H1 (cell line): ENCODE measurements at regions not wholly inside any gene's neighbourhood (a gene's known extent, or its start where the extent isn't known, plus 50 kb on each side); places are given as distances from the start of the nearest gene placed in this dataset.

Experiments
- CTCF ChIA-PET: fragments of 300-600 bp; sonication (Branson Sonifier 250); formaldehyde crosslinking; loops from one replicate; lab custom pipeline; 2021; ENCODE audit not compliant: partially characterized antibody; lab: Charles Lee
- POLR2A ChIA-PET: fragments of 300-600 bp; sonication (Branson Sonifier 250); formaldehyde crosslinking; loops from one replicate; lab custom pipeline; 2021; ENCODE audit warnings: inconsistent platforms; ENCODE audit not compliant: partially characterized antibody; lab: Charles Lee
- DNase-seq, 2 experiments: peaks; one replicate each; pipeline versions ENCODE4 v3.0.0 to v3.0.0-alpha.2; 2010 to 2022; ENCODE audit warnings: low spot score in 2 of 2, low read depth in 1 of 2, mixed read lengths in 1 of 2
- FAIRE-seq: peaks from 2 replicates; lab custom pipeline; 2011; peaks lifted over from hg19 to GRCh38; lab: Jason Lieb, UNC
- H2AFZ ChIP-seq: 2 replicates; pipeline ENCODE4 v1.8.1; 2012; ENCODE audit warnings: low read length, inconsistent platforms
- H2AK5ac ChIP-seq: 2 replicates; pipeline ENCODE4 v1.6.1; 2013; ENCODE audit warnings: low read depth, low read length
- H2BK120ac ChIP-seq: replicated peaks from 2 replicates; pipeline ENCODE3; 2013; ENCODE audit warnings: low read depth, low read length, inconsistent platforms
- H2BK12ac ChIP-seq: 2 replicates; pipeline ENCODE4 v1.6.1; 2013; ENCODE audit warnings: low read depth, low read length
- H2BK15ac ChIP-seq: 2 replicates; pipeline ENCODE4 v1.6.1; 2013; ENCODE audit warnings: low read length
- H2BK20ac ChIP-seq: 2 replicates; pipeline ENCODE4 v1.6.1; 2013; ENCODE audit warnings: low read length
- H2BK5ac ChIP-seq: 2 replicates; pipeline ENCODE4 v1.6.1; 2013; ENCODE audit warnings: low read depth, low read length
- H3K14ac ChIP-seq: 2 replicates; pipeline ENCODE4 v1.6.1; 2013; ENCODE audit warnings: inconsistent platforms; ENCODE audit not compliant: insufficient read length
- H3K18ac ChIP-seq: 2 replicates; pipeline ENCODE4 v1.6.1; 2013; ENCODE audit warnings: low read length; ENCODE audit errors: extremely low read depth
- H3K23ac ChIP-seq: 2 replicates; pipeline ENCODE4 v1.6.1; 2013; ENCODE audit warnings: inconsistent platforms; ENCODE audit not compliant: insufficient read length
- H3K23me2 ChIP-seq: 2 replicates; pipeline ENCODE4 v1.6.1; 2013; ENCODE audit warnings: low read depth, low read length
- H3K27ac ChIP-seq: 2 replicates; pipeline ENCODE4 v1.6.1; 2011; ENCODE audit warnings: low read depth, low read length, inconsistent platforms
- H3K27me3 ChIP-seq, 4 experiments: replicated peaks in 1 of 4; 1 replicate in 1 of 4; 2 replicates in 3 of 4; pipeline versions ENCODE4 v1.6.1 to v1.8.1; 2011 to 2013; ENCODE audit warnings: low read length in 3 of 4, mild to moderate bottlenecking in 3 of 4, inconsistent platforms in 2 of 4, mixed read lengths in 2 of 4, moderate library complexity in 1 of 4; ENCODE audit not compliant: control insufficient read depth in 3 of 4, insufficient read depth in 3 of 4; ENCODE audit errors: extremely low read depth in 1 of 4
- H3K36me3 ChIP-seq, 4 experiments: 2 replicates each; pipeline versions ENCODE4 v1.6.1 to v1.8.1; 2011 to 2013; ENCODE audit warnings: mild to moderate bottlenecking in 4 of 4, low read length in 3 of 4, moderate library complexity in 2 of 4, control low read depth in 1 of 4, inconsistent platforms in 1 of 4; ENCODE audit not compliant: insufficient read depth in 4 of 4, control insufficient read depth in 2 of 4
- H3K4ac ChIP-seq: replicated peaks from 2 replicates; pipeline ENCODE3; 2013; ENCODE audit warnings: low read length, low read depth, mixed read lengths, inconsistent platforms; ENCODE audit not compliant: insufficient read length
- H3K4me1 ChIP-seq, 4 experiments: replicated peaks in 1 of 4; 1 replicate in 1 of 4; 2 replicates in 3 of 4; pipeline versions ENCODE4 v1.6.1 to v1.8.1; 2011 to 2013; ENCODE audit warnings: low read length in 3 of 4, inconsistent platforms in 2 of 4, mixed read lengths in 1 of 4; ENCODE audit not compliant: insufficient read depth in 4 of 4, control insufficient read depth in 3 of 4
- H3K4me2 ChIP-seq, 2 experiments: 2 replicates each; pipeline versions ENCODE4 v1.6.1 to v1.8.1; 2011 to 2013; ENCODE audit warnings: low read depth in 2 of 2, low read length in 2 of 2, control low read depth in 1 of 2, inconsistent platforms in 1 of 2, mild to moderate bottlenecking in 1 of 2; ENCODE audit not compliant: insufficient read depth in 1 of 2
- H3K4me3 ChIP-seq, 4 experiments: fragments of 200-600, 300-600 bp in 1 of 4; sonication (generic), shearing (Covaris generic), sonication (Bioruptor Twin) in 1 of 4; 2 replicates each; pipeline versions ENCODE4 v1.5.1 to v1.8.1; 2011 to 2016; ENCODE audit warnings: low read length in 4 of 4, low read depth in 3 of 4, control low read depth in 2 of 4, inconsistent platforms in 2 of 4, mild to moderate bottlenecking in 2 of 4, mixed read lengths in 1 of 4, moderate library complexity in 1 of 4; ENCODE audit not compliant: insufficient read depth in 2 of 4; ENCODE audit errors: extremely low read depth in 1 of 4
- H3K56ac ChIP-seq: replicated peaks from 2 replicates; pipeline ENCODE3; 2013; ENCODE audit warnings: low read depth, mild to moderate bottlenecking, mixed read lengths, low read length, inconsistent platforms; ENCODE audit not compliant: insufficient read length
- H3K79me1 ChIP-seq: 2 replicates; pipeline ENCODE4 v1.6.1; 2013; ENCODE audit warnings: low read depth, low read length, control low read depth
- H3K79me2 ChIP-seq, 2 experiments: 2 replicates each; pipeline versions ENCODE4 v1.6.1 to v1.8.1; 2012 to 2013; ENCODE audit warnings: low read length in 2 of 2, mild to moderate bottlenecking in 2 of 2, inconsistent platforms in 1 of 2; ENCODE audit not compliant: insufficient read depth in 2 of 2, control insufficient read depth in 1 of 2
- H3K9ac ChIP-seq, 4 experiments: replicated peaks in 1 of 4; 1 replicate in 1 of 4; 2 replicates in 3 of 4; pipeline versions ENCODE4 v1.6.1 to v1.8.1; 2011 to 2013; ENCODE audit warnings: low read depth in 3 of 4, low read length in 3 of 4, control low read depth in 2 of 4, mild to moderate bottlenecking in 2 of 4, moderate library complexity in 2 of 4, inconsistent platforms in 1 of 4; ENCODE audit errors: extremely low read depth in 1 of 4
- H3K9me3 ChIP-seq, 2 experiments: 2 replicates each; pipeline versions ENCODE4 v1.6.1 to v1.8.1; 2012 to 2013; ENCODE audit warnings: mild to moderate bottlenecking in 2 of 2, moderate library complexity in 2 of 2, control low read depth in 1 of 2, inconsistent platforms in 1 of 2, low read depth in 1 of 2, low read length in 1 of 2, mixed read lengths in 1 of 2; ENCODE audit not compliant: insufficient read depth in 2 of 2
- H4K20me1 ChIP-seq, 2 experiments: replicated peaks in 1 of 2; 2 replicates each; pipeline versions ENCODE3 to v1.8.1; 2011 to 2013; ENCODE audit warnings: inconsistent platforms in 2 of 2, low read length in 2 of 2, mild to moderate bottlenecking in 1 of 2; ENCODE audit not compliant: insufficient read depth in 2 of 2, control insufficient read depth in 1 of 2
- H4K5ac ChIP-seq: 2 replicates; pipeline ENCODE4 v1.6.1; 2013; ENCODE audit warnings: low read length, low read depth, mixed read lengths, inconsistent platforms; ENCODE audit not compliant: insufficient read length
- H4K8ac ChIP-seq: 2 replicates; pipeline ENCODE4 v1.8.0; 2013; ENCODE audit warnings: mild to moderate bottlenecking, moderate library complexity, low read length, inconsistent platforms; ENCODE audit not compliant: insufficient read depth; ENCODE audit errors: extremely low read depth
- H4K91ac ChIP-seq: replicated peaks from 2 replicates; pipeline ENCODE3; 2013; ENCODE audit warnings: low read length, mixed read lengths, inconsistent platforms; ENCODE audit not compliant: insufficient read length
- NRF1 ChIP-seq: IDR thresholded peaks from 2 replicates; pipeline ENCODE4 v1.6.1; 2011; ENCODE audit warnings: mild to moderate bottlenecking, low read depth, low read length, improper control_type of control experiment
- PHF8 ChIP-seq: fragments of 200-600 bp; sonication (generic); conservative IDR thresholded peaks from 2 replicates; pipeline ENCODE4 v1.7.1; 2012; ENCODE audit warnings: low read depth, mild to moderate bottlenecking, inconsistent platforms, low read length, moderate library complexity
- SIN3A ChIP-seq, 2 experiments: IDR thresholded peaks in 1 of 2; conservative IDR thresholded peaks in 1 of 2; 2 replicates each; pipeline ENCODE4 v1.6.1; 2011 to 2012; ENCODE audit warnings: low read length in 2 of 2, improper control_type of control experiment in 1 of 2, low read depth in 1 of 2, mild to moderate bottlenecking in 1 of 2
- WGBS, 2 experiments: shearing (Covaris generic) in 1 of 2; methylation state at CpG; one replicate each; pipeline versions ENCODE4 v1.1.6 to v1.1.7; 2013 to 2015; ENCODE audit warnings: low lambda C conversion rate in 2 of 2, mixed read lengths in 2 of 2, inconsistent platforms in 1 of 2, low coverage in 1 of 2, missing lambda C conversion rate in 1 of 2; ENCODE audit not compliant: insufficient replicate concordance in 2 of 2, insufficient coverage in 1 of 2, insufficient read length in 1 of 2; ENCODE audit errors: extremely low coverage in 1 of 2, missing lambda C conversion rate in 1 of 2; 5-methylcytosine and 5-hydroxymethylcytosine counted together
- TF ChIP-seq, protein P1 (sequence below): IDR thresholded peaks from 2 replicates; pipeline ENCODE4 v1.6.1; 2012; ENCODE audit warnings: inconsistent platforms

GRCh38 chr3:132867526-132867925 lies 145.3 kb upstream of the NPHP3 start:
- Histone ChIP-seq H2BK20ac (no peak overlapping the region), H3K36me3 (no peaks in the 10 kb centered on the region), H3K56ac (no peak overlapping the region), H4K8ac (no peak overlapping the region), H3K79me1 (no peaks in the 10 kb centered on the region), H2BK5ac (no peak overlapping the region), H3K14ac (no peak overlapping the region), H2AK5ac (no peak overlapping the region), H4K5ac (no peak overlapping the region), H3K27me3 (no peaks in the 10 kb centered on the region), H3K23me2 (no peaks in the 10 kb centered on the region), H3K4me1 (no peaks in the 10 kb centered on the region), H3K79me2 (no peaks in the 10 kb centered on the region), H3K4me3 (no peak overlapping the region), H2BK12ac (no peak overlapping the region), H2BK15ac (no peak overlapping the region), H3K23ac (no peak overlapping the region), H2AFZ (no peak overlapping the region), H3K18ac (no peak overlapping the region), H2BK120ac (no peak overlapping the region), H3K9ac (no peak overlapping the region), H4K20me1 (no peaks in the 10 kb centered on the region), H4K91ac (no peak overlapping the region), H3K27ac (no peak overlapping the region), H3K9me3 (no peaks in the 10 kb centered on the region), H3K4me2 (no peak overlapping the region), H3K4ac (no peak overlapping the region)
- FAIRE-seq (no peak), DNase-seq (no peak)
- CTCF ChIA-PET, result interaction anchor here (0.6 kb wide), 1 partner anchor 246 kb away, joined by 3 read pairs; no protein-coding TSS in a partner anchor
- POLR2A ChIA-PET, result no interaction called here
- WGBS, 2 experiments, result 78% methylated on average over 3 of the region's 3 CpGs; no CpG with 5 or more reads in 1 of the 2 experiments
- TF ChIP-seq NRF1 (no peak), SIN3A (conservative IDR thresholded peaks at IDR 0.05 in 1 of 2, IDR thresholded peaks at IDR 0.05 in 1 of 2; ENCODE audit: low read depth in 1 of 2, low read length in 2 of 2) (no peak), PHF8 (no peak)
- TF ChIP-seq, protein P1, sequence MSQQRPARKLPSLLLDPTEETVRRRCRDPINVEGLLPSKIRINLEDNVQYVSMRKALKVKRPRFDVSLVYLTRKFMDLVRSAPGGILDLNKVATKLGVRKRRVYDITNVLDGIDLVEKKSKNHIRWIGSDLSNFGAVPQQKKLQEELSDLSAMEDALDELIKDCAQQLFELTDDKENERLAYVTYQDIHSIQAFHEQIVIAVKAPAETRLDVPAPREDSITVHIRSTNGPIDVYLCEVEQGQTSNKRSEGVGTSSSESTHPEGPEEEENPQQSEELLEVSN, result no peak
